Cardiac fibroblast (primary cell): ENCODE measurements at regions not wholly inside any gene's neighbourhood (a gene's known extent, or its start where the extent isn't known, plus 50 kb on each side); places are given as distances from the start of the nearest gene placed in this dataset.
A peak's percentile ranks its signal among the peaks of the same experiment; 100 is the strongest.

ENCODE experiments used
- DNase-seq, 2 donors: peaks; one replicate each; pipeline versions ENCODE4 v3.0.0 to v3.0.0-alpha.2; 2010; ENCODE audit warnings: low read depth in 2 of 2
- H3K4me3 ChIP-seq, 2 donors: replicated peaks in 1 of 2; 1 replicate in 1 of 2; 2 replicates in 1 of 2; pipeline ENCODE4 v1.5.1; 2011; ENCODE audit warnings: low read depth in 2 of 2, low read length in 2 of 2, mild to moderate bottlenecking in 2 of 2, moderate library complexity in 1 of 2
- CTCF ChIP-seq: IDR thresholded peaks from one replicate; pipeline ENCODE4 v1.5.1; 2011; ENCODE audit warnings: low read depth, mild to moderate bottlenecking, low read length, inconsistent platforms

GRCh38 chr11:31902706-31903105, 91.6 kb upstream of the PAX6 start:
- no peak for TF ChIP-seq CTCF
- H3K4me3 ChIP-seq = no peak overlapping the region
- no peak for DNase-seq

GRCh38 chr11:31895926-31896325, 84.8 kb upstream of the PAX6 start:
- no peak overlapping the region for H3K4me3 ChIP-seq
- no peak for TF ChIP-seq CTCF
- DNase-seq = peak in 1 of 2 donors; percentile 38

GRCh38 chr11:31887180-31887579, 76.1 kb upstream of the PAX6 start:
- H3K4me3 ChIP-seq = no peak overlapping the region
- no peak for DNase-seq
- TF ChIP-seq CTCF = no peak

- TF ChIP-seq CTCF = no peak
- DNase-seq = no peak
- H3K4me3 ChIP-seq = no peak overlapping the region
Measured at GRCh38 chr11:31884080-31884479, 73.0 kb upstream of the PAX6 start.

GRCh38 chr11:31883435-31883834, 72.3 kb upstream of the PAX6 start:
- DNase-seq = no peak
- no peak for TF ChIP-seq CTCF

GRCh38 chr11:31882951-31883392, 71.8 kb upstream of the PAX6 start:
- no peak for TF ChIP-seq CTCF
- DNase-seq = no peak

More at GRCh38 chr11:31883435-31883834, 72.3 kb upstream of the PAX6 start:
- no peak overlapping the region for H3K4me3 ChIP-seq

GRCh38 chr11:31881825-31882224, 70.7 kb upstream of the PAX6 start:
- TF ChIP-seq CTCF = no peak
- no peak for DNase-seq
- H3K4me3 ChIP-seq = no peak overlapping the region

More at GRCh38 chr11:31882951-31883392, 71.8 kb upstream of the PAX6 start:
- no peak overlapping the region for H3K4me3 ChIP-seq
